ENCODE measurements at regions not wholly inside any gene's neighbourhood (a gene's known extent, or its start where the extent isn't known, plus 50 kb on each side); places are given as distances from the start of the nearest gene placed in this dataset.

DNA sequence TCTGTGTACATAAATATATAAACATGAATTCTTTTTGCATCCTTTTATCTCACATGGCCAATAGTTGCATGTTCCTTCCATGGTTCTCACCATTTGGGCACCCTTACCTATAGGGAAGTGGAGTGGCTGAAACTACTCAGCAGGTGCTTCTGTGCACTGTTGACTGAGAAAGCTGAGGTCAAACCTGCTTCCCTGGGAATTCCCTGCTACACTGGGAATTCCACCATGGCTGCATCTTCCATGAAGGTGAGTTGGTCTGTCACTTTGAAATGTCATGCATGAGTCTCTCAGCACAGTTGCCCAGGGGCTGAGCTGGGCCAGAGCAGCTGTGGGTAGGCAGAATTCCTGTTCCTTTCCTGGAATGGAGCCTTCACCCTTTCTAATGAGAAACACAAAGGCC lies 193.8 kb upstream of the PRSS16 start:
- DNase-seq: no peak

DNA sequence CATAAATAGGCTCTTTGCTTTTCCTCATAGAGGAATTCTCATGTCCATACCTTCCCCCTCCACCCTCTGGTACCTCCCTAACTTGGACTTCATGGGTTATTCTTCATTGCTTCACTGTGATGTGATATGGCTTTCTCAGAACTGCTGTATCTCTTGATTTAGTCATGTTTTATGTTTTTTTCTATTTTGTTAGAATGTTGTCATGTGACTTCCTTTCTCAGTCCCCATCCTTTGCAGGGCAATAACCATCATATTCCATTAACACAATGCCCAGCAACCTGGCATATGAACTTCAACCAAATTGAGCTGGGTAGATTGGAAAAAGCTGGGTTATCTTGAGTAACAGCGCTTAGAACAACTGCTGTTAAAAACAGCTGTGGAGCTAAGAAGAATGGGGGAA lies 190.9 kb upstream of the PRSS16 start:
- no peak for DNase-seq

DNA sequence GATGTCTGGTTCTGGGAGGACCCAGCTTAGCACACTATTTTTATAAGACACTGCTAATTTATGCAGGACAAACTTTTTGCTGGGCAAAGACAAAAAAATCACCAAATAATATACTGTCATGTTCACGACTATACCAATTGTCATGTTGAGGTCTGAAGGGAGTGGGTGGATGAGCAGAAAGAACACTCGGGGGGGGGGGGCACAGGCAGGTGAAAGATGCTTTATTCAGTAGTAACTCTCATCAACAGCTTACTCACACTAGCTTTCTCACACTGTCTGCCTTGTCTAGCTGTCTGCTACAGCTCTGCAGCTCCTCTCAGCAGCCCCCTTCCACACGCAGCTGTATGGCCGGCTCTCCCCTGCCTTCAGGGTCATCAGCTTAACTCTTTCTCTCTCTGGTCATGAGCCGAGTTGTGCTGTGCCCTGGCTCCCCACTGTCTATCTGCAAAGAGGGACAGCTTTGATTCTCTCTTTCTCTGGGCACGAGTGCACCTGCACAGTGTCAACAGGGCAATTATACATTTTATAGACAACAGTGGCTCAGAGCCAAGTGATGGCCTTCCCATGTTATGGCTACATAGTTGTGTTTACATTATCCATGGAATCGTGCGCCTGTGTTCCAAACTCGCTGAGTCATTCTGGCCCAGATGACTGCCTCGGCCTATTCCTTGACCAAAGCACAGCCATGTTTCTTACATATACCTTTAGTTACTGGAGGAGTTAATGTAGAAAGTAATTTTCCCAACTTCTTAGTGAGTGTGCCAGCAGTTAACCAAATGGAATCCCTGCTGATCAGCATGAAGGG lies 187.7 kb upstream of the PRSS16 start:
- no peak for DNase-seq

DNA sequence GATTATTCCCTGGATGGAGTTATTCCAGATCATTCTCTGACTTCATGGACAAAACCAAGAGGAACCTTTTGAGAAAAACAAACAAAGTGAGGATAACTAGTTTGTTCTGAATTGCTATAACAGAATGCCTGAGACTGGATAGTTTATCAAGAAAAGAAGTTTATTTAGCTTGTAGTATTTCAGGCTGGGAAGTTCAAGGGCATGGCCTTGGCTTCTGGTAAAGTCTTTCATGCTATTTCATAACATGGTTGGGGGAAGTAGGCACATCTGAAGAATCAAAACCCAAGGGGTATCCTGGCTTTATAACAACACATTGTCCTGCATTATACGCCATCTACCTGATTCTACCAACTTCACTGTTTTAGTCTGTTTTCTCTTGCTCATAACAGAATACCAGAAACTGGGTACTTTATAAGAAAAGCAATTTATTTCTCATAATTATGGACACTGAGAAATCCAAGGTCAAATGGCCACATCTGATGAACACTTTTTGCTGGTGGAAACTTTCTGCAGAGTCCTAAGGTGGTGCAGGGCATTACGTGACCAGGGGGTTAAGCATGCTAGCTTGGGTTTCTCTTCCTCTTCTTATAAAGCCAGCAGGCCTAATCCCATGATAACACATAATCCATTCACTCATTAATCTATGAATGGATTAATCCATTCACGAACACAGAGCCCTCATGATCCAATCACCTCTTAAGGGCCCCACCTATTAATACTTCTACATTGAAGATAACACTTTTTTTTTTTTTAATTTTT lies 186.1 kb upstream of the PRSS16 start:
- DNase-seq: no peak

DNA sequence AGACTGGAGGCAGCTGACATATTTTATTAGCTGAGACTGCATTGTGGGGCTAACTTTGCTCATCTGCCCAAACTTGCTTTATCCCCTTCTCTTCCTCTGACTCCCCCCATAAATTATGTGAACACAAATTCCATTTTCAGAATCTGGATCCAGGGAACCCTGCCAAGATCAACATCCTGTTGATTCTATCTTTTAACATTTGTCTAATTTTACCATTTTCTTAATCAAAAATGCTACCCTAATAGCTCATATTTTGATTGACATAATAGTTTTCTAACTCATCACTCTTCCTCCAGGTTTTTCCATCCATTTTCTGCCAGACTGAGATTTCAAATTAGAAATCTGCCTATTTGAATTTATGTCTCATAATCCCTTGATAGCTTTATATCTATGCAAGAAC lies 184.7 kb upstream of the PRSS16 start:
- DNase-seq: no peak

DNA sequence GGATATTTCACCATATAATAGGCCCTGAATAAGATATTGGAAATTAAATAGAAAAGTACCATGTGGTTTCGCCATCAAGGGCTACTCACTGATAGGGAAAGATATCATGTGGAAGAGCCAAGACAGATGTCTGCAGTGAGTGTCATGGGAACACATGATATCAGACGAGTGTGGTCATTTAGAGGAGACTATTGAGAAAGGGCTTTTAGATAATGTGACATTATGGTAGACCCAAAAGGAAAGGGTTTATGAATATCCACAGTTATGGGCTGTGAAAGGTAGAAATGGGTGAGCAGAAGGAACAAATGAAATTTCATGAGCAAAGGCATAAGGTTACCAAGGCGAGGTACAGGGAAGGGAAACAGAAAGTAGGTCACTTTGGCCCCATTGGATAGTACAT lies 182.3 kb upstream of the PRSS16 start:
- no peak for DNase-seq

DNA sequence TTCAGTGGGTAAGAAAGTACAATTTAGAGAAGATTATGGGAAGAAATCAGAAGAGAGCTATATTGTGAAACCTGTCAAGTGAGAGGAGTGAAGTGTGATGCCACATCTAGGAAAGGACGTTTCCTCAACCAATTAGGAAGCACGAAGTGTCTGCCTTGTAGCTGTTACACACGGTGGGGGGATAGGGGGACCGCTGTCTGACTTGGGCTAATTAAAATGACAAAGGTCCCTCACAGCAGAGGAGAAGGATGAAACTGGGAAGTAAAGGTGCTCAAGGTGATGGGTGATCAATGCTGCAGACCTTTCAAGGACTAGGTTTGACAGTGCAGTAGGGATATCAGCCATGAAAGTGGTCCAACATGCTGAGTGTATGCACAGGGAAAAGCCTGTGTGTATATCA lies 181.1 kb upstream of the PRSS16 start:
- no peak for DNase-seq

DNA sequence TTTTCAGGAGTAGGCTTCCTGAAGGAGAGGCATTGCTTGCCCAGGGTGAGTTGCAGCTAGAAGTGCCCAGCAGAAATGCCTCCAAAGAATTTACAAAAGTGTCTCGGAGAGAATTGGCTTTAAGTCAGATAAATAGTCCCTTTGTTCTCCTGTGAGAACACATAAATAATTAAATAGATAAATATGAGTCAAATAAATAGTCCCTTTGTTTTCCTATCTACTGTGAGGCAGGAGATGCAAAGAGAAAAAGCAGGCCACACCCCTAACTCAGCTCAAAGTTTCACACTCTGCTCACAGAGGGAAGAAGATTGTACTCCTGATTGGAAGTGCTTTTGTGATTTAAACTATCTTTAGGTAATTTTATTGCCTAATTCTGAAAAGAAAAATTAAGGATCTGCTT lies 180.7 kb upstream of the PRSS16 start:
- no peak for DNase-seq

DNA sequence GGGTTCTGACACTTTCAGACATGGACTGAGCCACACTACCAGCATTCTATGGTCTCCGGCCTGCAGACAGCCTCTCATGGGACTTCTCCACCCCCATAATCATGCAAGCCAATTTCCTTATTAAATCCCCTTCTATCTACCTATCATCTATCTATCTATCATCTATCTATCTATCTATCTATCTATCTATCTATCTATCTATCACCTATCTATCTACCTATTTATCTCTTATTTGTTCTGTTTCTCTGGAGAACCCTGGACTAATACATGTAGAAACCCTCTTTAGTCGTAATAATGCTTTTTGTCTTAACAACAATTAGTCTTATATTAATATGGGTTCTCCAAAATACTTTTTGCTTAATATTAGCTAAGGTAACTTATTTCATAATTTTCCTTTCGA lies 174.1 kb upstream of the PRSS16 start:
- no peak for DNase-seq

DNA sequence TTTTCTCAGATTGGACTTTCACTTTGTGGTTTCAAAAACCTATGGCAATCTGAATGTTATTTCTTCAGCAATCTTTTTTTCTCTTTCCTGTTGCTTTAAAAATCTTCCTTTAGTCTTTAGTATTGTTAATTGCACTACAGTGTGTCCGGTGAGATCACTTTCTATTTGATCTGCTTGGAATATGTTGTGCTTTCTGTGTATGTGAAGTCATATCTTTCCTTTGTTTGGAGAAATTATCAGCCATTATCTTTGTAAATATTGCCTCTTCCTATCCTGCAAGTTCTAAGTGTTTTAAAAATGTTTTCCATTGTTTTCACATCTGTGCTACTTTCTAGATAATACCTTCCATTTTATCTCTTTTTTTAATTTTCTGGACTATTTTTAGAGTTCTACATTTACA lies 171.4 kb upstream of the PRSS16 start:
- no peak for DNase-seq

DNA sequence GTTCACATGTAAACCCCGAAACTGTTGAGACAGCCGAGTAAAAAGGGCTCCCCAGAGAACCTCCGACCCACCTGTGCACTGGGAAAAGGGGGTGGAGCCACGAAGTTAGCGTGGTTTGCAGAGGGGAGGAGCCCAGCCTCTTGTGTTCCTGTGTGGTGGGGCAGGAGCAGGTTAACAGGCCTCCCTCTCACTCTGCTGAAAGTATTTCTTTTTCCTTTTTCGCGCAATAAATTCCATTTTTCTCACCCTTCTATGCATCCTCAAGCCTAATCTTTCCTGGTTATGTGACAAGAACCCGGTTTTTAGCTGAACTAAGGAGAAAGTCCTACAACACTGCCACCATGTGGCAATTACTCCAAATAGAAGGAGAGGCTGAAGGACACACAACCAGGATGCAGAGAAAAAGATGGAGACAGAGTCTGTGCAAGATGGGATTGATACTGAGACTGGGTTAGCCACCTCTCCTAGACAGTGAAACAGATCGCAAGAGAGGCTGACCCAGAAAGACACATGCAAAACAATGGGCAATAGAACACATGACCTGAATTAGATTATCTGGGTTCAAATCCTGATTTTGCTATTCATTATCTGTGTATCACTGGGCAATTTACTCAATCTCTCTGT lies 168.7 kb upstream of the PRSS16 start:
- DNase-seq: peak; percentile 69

DNA sequence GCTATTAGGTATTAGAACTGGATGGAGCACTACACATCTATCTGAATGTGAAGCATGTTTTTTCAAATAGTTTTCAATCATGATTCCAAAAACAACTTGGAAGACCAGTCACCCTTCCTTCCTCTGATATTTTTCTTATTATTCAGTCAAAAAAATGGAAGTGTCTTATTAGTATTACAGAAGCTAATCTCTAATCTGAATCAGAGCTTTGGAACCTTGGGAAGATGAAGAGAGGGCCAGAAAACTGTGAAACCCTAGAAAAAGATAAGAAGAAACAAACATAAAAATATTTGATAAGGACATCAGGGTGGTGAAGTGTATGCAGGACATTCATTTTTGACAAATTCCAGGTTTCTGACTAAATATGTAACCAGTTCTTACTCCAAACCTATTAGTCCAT lies 166.3 kb upstream of the PRSS16 start:
- no peak for DNase-seq

DNA sequence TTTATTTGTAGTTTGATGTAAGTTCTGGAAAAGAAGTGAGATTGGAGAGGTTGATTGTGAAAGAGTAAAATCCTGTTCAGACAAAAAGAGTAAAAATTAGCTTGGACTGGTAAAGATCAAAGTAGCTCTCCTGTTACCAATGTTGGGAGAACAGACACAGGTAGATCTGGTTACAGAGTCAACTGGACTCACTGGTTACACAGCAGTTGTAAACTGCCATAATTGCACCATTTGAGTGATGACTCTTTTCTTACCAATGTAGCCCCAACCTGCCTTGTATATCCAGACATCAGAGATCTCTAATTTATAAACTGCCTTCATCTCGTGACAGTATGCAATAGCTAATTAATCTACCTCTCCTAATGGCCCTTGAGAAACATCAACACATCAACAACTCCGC lies 165.6 kb upstream of the PRSS16 start:
- DNase-seq: no peak

DNA sequence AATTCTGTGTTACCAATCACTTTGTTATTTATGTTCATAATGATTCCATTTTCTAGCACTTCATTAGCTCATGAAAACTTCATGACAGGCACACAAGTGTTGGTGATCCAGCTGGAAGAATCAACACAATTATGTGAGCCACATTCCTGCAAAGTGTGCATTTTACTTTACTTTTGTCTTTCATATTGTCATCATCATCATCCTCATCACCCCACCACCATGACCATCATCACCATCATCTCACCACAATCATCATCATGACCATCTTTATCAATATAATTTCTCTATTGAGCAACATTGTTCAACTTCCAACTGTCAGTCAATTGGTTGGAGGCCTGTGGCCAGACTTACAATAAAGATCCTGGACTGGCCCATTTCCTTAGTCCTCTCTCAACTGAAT lies 159.4 kb upstream of the PRSS16 start:
- DNase-seq: no peak

DNA sequence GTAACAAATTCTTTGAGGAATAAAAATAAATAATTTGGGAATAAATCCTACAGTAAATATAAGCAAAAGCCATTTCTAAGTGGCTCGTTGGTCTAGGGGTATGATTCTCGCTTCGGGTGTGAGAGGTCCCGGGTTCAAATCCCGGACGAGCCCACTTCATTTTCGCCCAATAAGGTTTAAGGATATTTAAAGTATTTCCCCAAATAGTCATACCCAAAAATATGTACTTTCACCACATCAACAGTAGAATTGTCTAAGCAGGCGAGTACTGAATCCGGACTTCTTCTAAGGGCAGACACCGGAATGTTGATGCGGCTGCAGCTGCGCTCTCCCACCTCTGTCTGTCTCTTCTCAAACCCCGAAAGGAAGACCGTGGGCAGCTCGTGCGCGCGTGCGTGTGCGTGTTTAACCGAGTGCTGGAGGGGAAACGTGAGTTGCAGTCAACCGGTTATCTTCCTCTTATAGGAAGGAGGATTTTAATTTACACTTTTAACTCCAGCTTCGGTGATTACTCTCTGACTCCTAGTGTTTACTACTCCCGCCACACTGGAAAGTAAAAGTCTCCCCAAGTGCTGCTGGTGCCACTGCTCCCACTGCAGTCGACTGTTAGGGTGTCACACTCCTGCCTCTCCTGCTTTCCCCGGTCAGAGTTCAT lies 155.7 kb upstream of the PRSS16 start:
- peak; percentile 95 for DNase-seq

DNA sequence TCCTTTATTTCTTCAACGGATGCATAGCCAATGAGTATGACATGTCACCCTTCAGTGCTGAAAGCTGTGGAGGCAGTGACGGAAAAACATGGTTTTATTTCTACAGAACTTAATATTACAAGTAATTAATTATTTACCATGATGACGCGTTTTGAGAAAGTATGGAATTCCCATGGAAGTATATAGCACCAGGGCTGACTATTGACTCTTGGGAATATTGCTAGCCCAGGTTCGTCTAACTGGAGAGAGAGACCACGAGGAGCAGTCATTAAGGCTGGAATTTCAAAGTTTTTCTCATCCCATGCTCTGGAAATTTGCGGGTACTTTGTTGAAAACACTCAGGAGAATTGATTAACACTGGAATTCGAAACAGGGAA lies 155.2 kb upstream of the PRSS16 start:
- DNase-seq: no peak

DNA sequence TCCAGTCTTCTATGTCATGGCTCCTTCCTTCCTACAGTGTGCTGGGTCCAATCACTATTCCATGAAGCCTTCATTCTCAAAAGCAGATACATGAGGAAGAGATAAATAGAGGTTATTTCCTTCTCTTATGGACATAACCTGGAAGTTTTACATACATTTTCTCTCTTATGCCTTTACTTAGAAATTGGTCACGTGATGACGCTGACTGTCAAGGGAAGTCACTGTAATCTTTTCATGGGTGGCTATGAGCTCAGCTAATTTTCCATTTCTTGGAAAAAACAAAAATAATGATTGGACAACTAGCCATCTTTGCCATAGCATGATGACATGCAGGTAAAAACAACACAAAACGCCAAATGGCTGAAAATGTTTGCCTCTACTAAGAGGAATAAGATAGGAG lies 151.6 kb upstream of the PRSS16 start:
- no peak for DNase-seq

DNA sequence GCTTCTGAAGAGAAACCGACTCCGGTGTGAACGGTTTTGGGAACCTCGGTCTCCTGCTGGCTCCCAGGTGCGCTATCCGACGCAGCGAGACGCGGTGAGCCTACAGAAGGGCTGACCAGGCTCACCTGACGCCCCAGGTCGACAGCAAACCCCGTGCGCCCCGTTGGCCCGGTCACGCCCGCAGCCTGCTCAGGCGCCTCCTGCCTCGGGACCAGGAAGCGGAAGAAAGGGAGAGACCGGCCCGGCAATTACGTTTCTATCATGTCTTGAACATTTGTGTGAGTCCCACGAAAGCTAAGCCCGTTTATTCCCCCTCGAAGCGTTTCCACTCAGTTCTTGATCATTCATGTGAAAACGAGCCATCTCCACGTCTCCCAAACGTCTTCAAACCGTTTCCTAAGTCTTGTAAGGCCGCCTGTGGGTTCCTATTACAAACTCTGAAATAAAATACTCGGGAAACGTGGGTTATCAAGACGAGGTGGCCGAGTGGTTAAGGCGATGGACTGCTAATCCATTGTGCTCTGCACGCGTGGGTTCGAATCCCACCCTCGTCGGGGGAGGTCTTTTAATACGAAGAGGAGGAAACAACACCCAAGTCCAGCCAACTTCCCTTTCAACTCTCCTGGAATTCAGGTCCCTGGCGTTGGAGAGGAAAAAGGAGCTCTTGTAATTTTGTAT lies 150.5 kb upstream of the PRSS16 start:
- DNase-seq: peak; percentile 78

DNA sequence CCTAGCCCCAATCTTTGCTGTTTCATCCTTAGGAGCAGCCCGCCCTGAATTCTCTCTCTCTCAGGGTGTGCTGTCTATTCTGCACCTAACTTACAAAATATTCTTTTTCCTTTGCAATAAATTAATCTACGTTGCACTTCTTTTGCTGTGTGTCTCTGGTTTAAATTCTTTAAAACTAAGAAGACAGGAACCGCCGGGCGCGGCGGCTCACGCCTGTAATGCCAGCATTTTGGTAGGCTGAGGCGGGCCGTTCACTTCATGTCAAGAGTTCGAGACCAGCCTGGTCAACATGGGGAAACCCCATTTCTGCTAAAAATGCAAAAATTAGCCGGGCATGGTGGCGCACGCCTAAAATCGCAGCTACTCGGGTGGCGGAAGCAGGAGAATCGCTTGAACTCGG lies 148.5 kb upstream of the PRSS16 start:
- no peak for DNase-seq

DNA sequence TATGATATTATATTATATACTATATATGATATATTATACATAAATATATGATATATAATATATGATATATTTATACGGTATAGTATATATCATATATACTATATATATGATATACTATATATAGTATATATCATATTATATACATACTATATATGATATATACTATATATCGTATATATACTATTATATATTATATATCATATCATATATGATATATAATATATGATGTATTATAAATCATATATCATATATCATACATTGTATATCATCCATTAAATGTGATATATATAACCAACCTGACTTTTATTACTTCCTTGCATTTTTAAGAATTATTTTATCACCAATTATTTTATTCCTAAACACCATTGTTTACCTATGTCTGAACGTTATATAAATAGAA lies 146.6 kb upstream of the PRSS16 start:
- DNase-seq: no peak

DNA sequence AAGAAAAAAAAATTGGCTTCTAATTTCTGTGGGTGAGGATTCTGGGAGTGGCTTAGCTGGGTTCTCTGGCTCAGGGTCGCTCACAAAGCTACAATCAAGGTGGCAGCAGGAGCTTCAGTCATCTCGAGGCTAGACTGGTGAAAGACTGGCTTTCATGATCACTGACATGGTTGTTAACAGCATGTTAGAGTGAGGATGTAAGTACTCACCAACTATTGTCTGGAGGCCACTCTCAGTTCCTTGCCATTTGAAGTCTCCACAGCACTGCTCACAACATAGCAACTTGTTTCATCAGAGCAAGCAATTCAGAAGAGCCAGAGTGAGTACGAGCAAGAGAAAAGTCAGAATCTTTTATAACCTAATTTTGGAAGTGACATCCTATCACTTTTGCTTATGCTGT lies 145.7 kb upstream of the PRSS16 start:
- DNase-seq: no peak

DNA sequence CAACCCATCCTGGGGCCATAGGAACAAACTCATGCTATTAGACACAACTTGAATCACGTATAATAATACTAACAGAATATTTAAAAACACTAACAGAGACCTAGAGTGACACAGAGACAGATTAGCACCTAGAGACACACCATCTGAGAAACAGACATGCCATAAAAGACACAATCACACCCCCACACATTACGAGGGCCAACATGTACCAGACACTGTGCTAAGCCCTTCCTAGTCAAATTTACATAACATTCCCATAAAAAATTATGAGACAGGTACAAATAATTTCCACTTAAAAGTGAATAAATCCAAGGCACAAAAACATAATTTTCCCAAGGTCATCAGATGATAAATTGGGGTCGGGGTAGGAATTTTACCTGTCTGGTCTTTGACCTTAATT lies 141.1 kb upstream of the PRSS16 start:
- no peak for DNase-seq

DNA sequence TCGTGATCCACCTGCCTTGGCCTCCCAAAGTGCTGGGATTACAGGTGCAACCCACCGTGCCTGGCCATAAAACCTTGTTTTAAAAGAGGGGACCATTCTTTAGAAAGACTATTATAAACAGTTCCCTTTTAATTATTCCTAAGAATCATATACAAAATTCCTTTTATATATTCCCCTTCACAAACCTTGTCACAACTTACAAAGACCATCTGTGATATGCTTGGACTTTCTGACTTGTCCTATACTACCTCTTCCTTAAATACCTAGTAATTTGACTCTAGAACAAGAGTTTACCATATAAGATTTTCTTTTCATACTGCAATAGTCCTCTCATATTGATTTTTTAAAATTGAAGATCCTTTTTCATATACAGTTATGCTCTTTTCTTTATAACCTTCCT lies 135.8 kb upstream of the PRSS16 start:
- no peak for DNase-seq

All from fibroblast of upper back skin (primary cell).